HPDE6-E6E7 (cell line): ENCODE measurements at regions not wholly inside any gene's neighbourhood (a gene's known extent, or its start where the extent isn't known, plus 50 kb on each side); places are given as distances from the start of the nearest gene placed in this dataset.
"Not testable (repeated sequence)": the region's sequence is repeated elsewhere in the genome, so short reads cannot be mapped to it uniquely, and the experiment has no call there.

Experiments used
- DNase-seq: peaks from one replicate; pipeline ENCODE4 v3.0.0; 2011; ENCODE audit warnings: missing footprints; ENCODE audit errors: extremely low spot score

GRCh38 chr16:22625967-22626366 is 115.3 kb downstream of the NPIPB5 start:
- no peak for DNase-seq

- no peak for DNase-seq
Observed at GRCh38 chr16:22627043-22627442, 116.4 kb downstream of the NPIPB5 start.

GRCh38 chr16:22628994-22629393 is 118.3 kb downstream of the NPIPB5 start:
- DNase-seq: no peak

- no peak for DNase-seq
Observed at GRCh38 chr16:22630242-22630641, 119.6 kb downstream of the NPIPB5 start.

- no peak for DNase-seq
Observed at GRCh38 chr16:22631264-22631663, 120.6 kb downstream of the NPIPB5 start.

GRCh38 chr16:22632606-22633005 is 121.9 kb downstream of the NPIPB5 start:
- DNase-seq: no peak

GRCh38 chr16:22633280-22633679 is 122.6 kb downstream of the NPIPB5 start:
- no peak for DNase-seq

GRCh38 chr16:22633799-22634198 is 123.1 kb downstream of the NPIPB5 start:
- no peak for DNase-seq

- DNase-seq: no peak
Observed at GRCh38 chr16:22634954-22635353, 124.3 kb downstream of the NPIPB5 start.

GRCh38 chr16:22635357-22635761 is 124.7 kb downstream of the NPIPB5 start:
- DNase-seq: no peak

- DNase-seq: no peak
Observed at GRCh38 chr16:22635801-22636200, 125.1 kb downstream of the NPIPB5 start.

- no peak for DNase-seq
Observed at GRCh38 chr16:22638393-22639206, 127.9 kb downstream of the NPIPB5 start.

- peak; percentile 57 for DNase-seq
Observed at GRCh38 chr16:22641131-22641628, 130.5 kb downstream of the NPIPB5 start.

GRCh38 chr16:22642416-22643088 is 131.9 kb downstream of the NPIPB5 start:
- DNase-seq: no peak

- DNase-seq: not testable (repeated sequence)
Observed at GRCh38 chr16:22643203-22643602, 132.5 kb downstream of the NPIPB5 start.

- DNase-seq: no peak
Observed at GRCh38 chr16:22643886-22644285, 133.2 kb downstream of the NPIPB5 start.

- no peak for DNase-seq
Observed at GRCh38 chr16:22645868-22646267, 135.2 kb downstream of the NPIPB5 start.

GRCh38 chr16:22646948-22647556 is 136.4 kb downstream of the NPIPB5 start:
- no peak for DNase-seq

GRCh38 chr16:22648141-22648540 is 137.4 kb downstream of the NPIPB5 start:
- no peak for DNase-seq

GRCh38 chr16:22648941-22649340 is 138.2 kb downstream of the NPIPB5 start:
- DNase-seq: no peak

GRCh38 chr16:22651111-22651817 is 140.6 kb downstream of the NPIPB5 start:
- DNase-seq: not testable (repeated sequence)

- no peak for DNase-seq
Observed at GRCh38 chr16:22652463-22652845, 141.8 kb downstream of the NPIPB5 start.
